ENCODE measurements at regions not wholly inside any gene's neighbourhood (a gene's known extent, or its start where the extent isn't known, plus 50 kb on each side); places are given as distances from the start of the nearest gene placed in this dataset.

DNA sequence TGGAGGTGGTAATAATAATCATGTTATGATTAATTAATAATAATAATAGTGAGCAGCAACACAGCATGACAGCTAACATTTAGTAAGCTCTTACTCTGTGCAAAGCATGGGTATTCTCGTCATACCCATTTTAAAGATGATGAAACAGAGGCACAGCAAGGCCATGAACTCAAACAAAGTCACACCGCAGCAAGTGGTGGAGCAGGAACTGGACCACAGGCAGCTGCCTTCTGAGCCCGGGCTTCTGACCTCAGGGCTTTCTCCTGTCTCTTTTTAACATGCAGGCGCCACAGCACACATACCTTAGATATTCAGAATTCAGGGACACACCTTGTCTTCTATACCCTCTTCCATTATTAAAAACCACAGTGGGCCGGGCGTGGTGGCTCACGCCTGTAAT lies 50.7 kb upstream of the SPATA12 start:
- no peak for DNase-seq (ENCODE audit: low read depth in 2 of 2)

- DNase-seq (ENCODE audit: low read depth in 2 of 2) = no peak
Measured at GRCh38 chr3:57009367-57009766, 51.1 kb upstream of the SPATA12 start.

DNA sequence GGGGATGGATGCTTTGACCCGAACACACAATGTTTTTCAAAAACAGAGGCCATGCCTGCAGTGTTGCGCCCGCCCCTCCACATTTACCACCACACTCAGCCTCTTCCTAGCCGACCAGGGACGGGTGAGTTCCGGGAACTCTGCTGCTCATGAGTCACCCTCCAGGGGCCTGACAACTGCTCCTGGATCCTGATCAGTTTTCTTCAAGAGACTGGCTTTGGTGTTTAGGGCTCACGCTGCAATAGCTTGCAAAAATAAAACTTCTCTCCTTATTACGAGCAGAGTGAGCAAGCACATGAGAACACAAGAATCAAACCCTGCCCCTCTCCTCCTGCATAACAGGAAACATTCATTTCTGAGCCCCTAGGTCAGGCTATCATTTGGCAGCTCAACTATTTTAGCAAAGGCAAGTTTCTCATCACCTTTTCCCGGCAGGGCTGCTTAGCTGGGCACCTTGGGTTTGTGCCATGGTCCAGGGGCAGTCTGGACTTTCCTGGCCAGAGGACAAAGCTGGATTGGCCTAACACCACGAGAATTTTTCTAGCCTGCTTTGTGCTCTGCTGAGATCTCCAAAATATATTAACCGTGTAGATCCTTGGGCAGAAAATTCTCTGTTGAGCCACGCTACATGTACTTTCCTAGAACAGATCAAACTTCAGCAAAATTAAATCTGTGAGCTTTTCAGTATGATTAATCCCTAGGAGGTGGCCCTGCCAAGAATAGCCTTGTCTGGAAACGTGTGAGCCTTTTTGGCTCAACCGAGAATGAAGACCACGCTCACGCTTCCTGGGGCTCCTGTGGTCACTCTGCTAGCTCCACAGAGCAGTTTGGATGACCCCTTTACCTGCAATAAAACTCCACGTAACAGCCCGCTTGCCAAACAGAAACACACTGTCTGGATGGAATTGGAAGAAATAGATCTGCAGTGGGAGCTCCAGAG lies 52.7 kb upstream of the SPATA12 start:
- DNase-seq (ENCODE audit: low read depth in 2 of 2) = no peak

- no peak for DNase-seq (ENCODE audit: low read depth in 2 of 2)
Measured at GRCh38 chr3:57006949-57007419, 53.5 kb upstream of the SPATA12 start.

GRCh38 chr3:57006179-57006657 lies 54.2 kb upstream of the SPATA12 start:
- no peak for DNase-seq (ENCODE audit: low read depth in 2 of 2)

DNA sequence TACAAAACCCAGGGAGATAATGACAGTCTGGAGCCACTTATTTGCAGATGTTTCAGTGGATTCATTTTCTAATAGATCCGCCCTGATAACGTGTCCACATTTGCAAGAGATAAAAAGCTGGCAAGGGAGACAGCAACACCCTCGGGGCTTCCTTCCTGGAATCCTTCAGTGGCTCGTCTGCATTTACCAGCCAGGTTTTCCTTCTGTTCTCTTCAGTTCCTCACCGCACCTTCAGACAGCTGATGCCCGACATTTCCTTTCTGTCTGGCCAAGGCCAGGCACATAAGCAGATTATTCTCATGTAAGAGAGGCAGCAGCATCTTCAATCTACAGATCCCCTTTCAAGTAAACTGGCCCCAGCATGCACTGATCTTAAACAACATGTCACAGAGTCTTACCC lies 56.2 kb upstream of the SPATA12 start:
- no peak for DNase-seq (ENCODE audit: low read depth in 2 of 2)

DNA sequence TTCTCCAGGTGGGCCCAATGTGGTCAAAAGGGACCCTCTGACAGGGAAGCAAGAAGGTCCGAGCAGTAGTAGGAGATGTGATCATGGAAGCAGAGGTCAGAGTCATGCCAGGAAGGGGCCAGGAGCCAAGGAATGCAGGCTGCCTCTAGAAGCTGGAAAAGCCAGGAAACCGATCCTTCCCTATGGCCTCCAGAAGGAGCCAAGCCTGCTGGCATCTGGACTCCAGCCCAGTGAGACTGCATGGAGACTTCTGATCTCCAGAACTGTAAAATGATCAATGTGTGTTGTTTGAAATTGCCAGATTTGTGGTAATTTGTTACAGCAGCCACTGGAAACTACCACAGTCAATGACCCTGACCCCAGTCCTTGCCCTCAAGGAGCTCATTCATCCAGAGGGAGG lies 56.8 kb upstream of the SPATA12 start:
- DNase-seq (ENCODE audit: low read depth in 2 of 2) = no peak

DNA sequence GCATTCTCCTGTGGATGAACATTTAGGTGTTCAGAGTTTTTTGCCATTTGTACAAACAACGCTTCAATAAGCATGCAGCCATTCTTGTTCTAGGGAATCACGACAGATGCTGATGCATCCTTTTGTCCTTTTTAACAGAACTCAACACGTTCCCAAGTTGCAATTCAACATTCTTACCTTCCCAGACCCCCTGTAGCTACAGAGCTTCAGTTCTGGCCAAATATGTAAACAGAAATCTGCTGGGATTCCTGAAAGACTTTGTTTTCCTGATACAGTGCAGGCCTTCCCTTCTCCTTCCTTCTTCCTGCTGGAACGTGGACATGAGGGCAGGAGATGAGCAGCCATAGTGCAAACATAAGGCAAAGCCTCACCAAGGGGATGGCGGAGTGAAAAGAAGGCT lies 59.1 kb upstream of the SPATA12 start:
- no peak for DNase-seq (ENCODE audit: low read depth in 2 of 2)

DNA sequence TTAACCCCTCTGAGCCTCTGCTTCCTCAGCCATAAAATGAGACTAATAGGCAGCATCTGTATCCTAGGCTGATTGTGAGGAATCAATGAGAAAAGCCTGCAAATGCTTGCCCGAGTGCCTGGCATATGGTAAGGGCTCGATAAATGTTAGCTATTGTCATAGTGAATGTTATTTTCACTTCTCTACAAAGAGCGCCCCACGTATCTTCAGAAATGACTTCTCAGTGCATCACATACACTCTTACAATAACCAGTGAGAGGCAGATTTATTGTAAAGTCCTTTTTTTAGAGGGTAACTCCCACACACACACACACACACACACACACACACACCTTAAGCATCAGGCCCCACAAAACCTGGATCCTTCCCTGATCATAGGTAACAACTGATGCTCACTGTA lies 60.5 kb upstream of the SPATA12 start:
- no peak for DNase-seq (ENCODE audit: low read depth in 2 of 2)

- no peak for DNase-seq (ENCODE audit: low read depth in 2 of 2)
Measured at GRCh38 chr3:56999547-56999946, 60.9 kb upstream of the SPATA12 start.

- no peak for DNase-seq (ENCODE audit: low read depth in 2 of 2)
Measured at GRCh38 chr3:56998076-56998529, 62.4 kb upstream of the SPATA12 start.

GRCh38 chr3:56997675-56998074 lies 62.8 kb upstream of the SPATA12 start:
- no peak for DNase-seq (ENCODE audit: low read depth in 2 of 2)

- DNase-seq (ENCODE audit: low read depth in 2 of 2) = no peak
Measured at GRCh38 chr3:56997041-56997440, 63.4 kb upstream of the SPATA12 start.

DNA sequence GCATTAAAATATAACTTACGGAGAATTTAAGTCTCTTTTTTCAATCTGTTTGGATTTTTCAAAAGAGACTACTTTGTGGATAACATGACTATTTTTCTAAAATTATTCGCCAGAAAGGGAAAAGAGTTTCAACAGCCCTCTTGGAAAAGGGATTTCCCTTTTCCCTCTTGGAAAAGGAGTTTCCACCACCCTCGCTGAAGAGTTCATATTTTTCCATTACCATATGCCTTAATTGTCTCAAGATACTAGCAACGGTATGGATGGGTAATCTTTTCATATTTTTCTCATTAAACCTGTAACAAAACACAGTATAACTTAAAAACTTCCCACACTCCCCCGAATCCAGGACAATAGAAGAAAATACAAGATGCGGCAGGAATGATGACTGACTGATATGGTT lies 66.1 kb upstream of the SPATA12 start:
- no peak for DNase-seq (ENCODE audit: low read depth in 2 of 2)

GRCh38 chr3:56990641-56991015 lies 69.8 kb upstream of the SPATA12 start:
- DNase-seq (ENCODE audit: low read depth in 2 of 2) = no peak

- no peak for DNase-seq (ENCODE audit: low read depth in 2 of 2)
Measured at GRCh38 chr3:56989977-56990640, 70.4 kb upstream of the SPATA12 start.

GRCh38 chr3:56989169-56989976 lies 71.1 kb upstream of the SPATA12 start:
- DNase-seq (ENCODE audit: low read depth in 2 of 2) = no peak

DNA sequence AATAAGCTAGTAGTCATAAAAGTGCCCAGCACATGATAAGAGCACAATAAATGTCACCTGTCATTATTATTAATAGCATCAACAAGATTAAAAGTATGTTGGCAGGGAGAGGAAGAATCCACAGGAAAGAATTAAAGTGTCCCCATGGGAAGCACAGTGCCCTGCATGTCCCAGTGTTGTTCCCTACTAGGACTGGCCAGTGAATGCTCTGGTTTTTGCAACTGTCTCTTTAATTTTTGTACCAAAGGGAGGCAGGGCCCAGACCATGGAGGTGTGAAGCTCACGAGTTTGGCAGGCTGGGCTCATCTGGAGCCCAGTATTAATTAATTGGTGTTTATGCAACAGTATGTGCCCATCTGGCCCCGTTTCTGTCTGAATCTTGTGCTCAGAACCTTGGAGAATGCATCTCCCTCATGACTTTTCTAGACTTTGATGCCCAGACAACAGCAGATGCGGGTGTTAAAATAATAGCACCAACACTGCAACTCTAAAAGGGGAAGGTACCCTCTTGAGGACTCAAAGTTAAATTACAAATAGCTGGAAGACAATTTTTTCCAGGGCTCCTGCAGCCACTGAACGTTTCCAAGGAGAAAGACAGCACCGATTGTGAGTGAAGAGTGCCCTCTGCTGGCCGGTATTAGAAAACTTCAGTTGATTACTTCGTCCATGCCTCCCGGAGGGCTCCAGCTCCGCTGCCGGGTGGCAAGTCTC lies 71.9 kb upstream of the SPATA12 start:
- DNase-seq (ENCODE audit: low read depth in 2 of 2) = peak; percentile 65 to 71

DNA sequence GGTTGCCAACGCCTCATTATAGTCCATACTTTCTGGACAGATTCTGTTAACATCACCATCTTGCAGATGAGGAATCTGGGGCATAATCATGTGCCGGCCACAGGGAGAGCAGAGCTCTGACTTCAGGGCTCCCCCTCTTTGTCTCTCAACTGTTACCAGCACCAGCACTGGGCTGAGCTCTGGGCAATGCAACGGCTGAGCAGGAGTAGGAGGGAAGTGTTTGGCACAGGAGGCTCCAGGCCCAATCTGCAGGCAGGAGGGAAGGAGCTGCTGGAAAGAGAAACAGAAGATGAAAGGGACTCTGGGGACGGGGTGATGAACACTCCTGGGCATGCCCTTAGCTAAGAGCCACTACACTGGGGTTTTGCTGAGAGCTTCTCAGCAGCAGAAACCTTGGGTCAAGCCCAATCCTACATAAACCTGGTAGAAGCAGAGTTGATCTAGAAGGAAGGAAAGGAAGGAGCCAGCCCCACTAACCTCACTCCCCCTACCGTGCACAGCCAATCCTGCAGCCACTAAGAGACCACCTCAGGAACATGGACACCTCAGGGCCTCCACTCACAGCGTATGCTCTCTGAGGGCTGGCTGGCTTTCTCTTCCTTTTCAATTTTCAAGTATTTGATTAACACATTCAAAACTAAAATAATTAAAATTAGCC lies 73.1 kb upstream of the SPATA12 start:
- DNase-seq (ENCODE audit: low read depth in 2 of 2) = no peak

GRCh38 chr3:56986347-56986746 lies 74.1 kb upstream of the SPATA12 start:
- no peak for DNase-seq (ENCODE audit: low read depth in 2 of 2)

DNA sequence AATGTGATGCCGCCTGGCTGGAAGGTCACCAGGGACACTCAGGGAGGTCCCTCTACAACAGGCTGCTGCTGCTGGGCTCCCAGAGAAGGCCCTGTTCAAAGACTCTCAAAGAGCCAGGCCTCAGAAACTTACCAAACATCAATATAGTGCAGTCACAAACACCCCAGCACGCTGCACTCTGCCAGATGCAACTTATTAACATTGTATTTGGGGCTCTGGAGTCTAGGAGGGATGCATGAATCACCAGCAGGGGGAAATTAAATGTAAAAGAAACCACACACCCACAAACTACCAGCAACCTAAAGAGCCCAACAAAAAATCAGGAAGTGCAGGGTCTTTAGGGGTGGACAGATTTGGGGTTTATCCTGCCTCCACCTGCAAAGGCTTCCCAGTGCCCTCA lies 74.6 kb upstream of the SPATA12 start:
- no peak for DNase-seq (ENCODE audit: low read depth in 2 of 2)
